Coronary artery (tissue), 2 donors: ENCODE measurements at regions not wholly inside any gene's neighbourhood (a gene's known extent, or its start where the extent isn't known, plus 50 kb on each side); places are given as distances from the start of the nearest gene placed in this dataset.
"Not testable (repeated sequence)": the region's sequence is repeated elsewhere in the genome, so short reads cannot be mapped to it uniquely, and the experiment has no call there.

ENCODE experiments used
- DNase-seq: peaks from one replicate; pipeline ENCODE4 v3.0.0-alpha.2; 2017; ENCODE audit warnings: low spot score
- H3K27ac ChIP-seq, 2 donors: fragments of 200-600 bp; sonication (generic); one replicate each; pipeline ENCODE4 v1.5.1; 2016 to 2019
- H3K4me3 ChIP-seq: fragments of 200-600 bp; sonication (generic); 2 replicates; pipeline ENCODE4 v1.5.1; 2016; ENCODE audit warnings: mild to moderate bottlenecking, moderate library complexity
- TF ChIP-seq, protein P1 (sequence below): fragments of 200-600 bp; sonication (generic); IDR thresholded peaks from one replicate; pipeline ENCODE4 v1.5.1; 2019; ENCODE audit warnings: antibody characterized with exemption

- TF ChIP-seq, protein P1, sequence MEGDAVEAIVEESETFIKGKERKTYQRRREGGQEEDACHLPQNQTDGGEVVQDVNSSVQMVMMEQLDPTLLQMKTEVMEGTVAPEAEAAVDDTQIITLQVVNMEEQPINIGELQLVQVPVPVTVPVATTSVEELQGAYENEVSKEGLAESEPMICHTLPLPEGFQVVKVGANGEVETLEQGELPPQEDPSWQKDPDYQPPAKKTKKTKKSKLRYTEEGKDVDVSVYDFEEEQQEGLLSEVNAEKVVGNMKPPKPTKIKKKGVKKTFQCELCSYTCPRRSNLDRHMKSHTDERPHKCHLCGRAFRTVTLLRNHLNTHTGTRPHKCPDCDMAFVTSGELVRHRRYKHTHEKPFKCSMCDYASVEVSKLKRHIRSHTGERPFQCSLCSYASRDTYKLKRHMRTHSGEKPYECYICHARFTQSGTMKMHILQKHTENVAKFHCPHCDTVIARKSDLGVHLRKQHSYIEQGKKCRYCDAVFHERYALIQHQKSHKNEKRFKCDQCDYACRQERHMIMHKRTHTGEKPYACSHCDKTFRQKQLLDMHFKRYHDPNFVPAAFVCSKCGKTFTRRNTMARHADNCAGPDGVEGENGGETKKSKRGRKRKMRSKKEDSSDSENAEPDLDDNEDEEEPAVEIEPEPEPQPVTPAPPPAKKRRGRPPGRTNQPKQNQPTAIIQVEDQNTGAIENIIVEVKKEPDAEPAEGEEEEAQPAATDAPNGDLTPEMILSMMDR = no peak
- H3K27ac ChIP-seq = no peak overlapping the region
- peak; percentile 68 for DNase-seq
Observed at GRCh38 chr15:66885281-66885915, 180.0 kb upstream of the SMAD3 start.

GRCh38 chr15:66886241-66886675, 179.1 kb upstream of the SMAD3 start:
- Histone ChIP-seq H3K27ac (no peak overlapping the region), H3K4me3 (no peak overlapping the region)
- TF ChIP-seq, protein P1 = no peak
- DNase-seq = peak; percentile 41

More at GRCh38 chr15:66885281-66885915, 180.0 kb upstream of the SMAD3 start:
- H3K4me3 ChIP-seq = no peak overlapping the region

DNA sequence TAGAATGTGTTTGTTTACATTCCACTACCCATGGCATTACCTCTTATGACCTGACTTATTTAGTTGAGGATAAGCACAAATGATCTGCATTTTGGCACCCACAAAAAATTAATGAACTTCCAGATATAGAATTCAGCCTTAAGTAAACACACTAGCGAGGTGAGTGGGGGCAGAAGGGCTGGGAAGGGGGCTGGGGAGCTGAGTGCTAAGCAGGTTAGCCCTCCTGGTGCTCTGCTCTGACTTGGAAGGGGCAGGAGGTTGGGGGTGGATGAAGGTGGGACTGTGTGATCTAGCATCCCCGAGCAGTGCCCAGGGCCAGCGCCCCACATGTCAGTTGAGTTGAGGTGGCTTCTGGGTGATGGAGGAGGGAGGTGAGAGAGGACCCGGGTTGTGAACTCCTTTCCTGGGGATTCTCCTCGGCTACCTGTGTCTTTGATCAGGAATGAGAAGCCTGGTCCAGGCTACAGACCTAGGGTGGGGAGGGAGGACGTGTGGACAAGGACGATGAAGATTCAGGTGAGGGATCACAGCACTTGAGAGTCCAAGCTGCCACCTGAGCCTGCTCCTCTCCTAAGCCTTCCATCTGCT, 178.6 kb upstream of the SMAD3 start:
- no peak overlapping the region for H3K4me3 ChIP-seq
- TF ChIP-seq, protein P1 = no peak
- DNase-seq = peak; percentile 63
- no peak overlapping the region for H3K27ac ChIP-seq

- H3K4me3 ChIP-seq, H3K27ac ChIP-seq, DNase-seq: not testable (repeated sequence)
Observed at GRCh38 chr15:66889298-66889697, 176.1 kb upstream of the SMAD3 start.

DNA sequence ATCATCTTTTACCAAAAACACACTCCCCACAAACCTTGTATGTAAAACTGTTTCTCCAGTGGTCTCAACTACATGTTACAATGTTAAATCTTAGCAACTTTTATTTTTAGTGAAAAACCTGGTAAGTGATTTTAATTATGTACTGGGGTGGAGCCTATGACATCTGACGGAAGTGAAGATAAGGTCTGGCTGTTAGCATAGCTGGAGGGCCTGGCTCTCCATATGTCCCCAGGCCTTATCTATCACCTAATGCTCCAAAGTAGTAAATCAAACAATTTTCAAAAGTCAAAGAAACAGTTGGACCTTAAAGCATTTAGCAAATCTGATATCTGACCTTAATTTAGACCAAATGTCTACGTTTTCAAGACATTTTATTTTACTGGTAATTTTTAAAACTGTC, 173.6 kb upstream of the SMAD3 start:
- no peak overlapping the region for H3K27ac ChIP-seq
- TF ChIP-seq, protein P1 = no peak
- no peak for DNase-seq
- H3K4me3 ChIP-seq = no peak overlapping the region

DNA sequence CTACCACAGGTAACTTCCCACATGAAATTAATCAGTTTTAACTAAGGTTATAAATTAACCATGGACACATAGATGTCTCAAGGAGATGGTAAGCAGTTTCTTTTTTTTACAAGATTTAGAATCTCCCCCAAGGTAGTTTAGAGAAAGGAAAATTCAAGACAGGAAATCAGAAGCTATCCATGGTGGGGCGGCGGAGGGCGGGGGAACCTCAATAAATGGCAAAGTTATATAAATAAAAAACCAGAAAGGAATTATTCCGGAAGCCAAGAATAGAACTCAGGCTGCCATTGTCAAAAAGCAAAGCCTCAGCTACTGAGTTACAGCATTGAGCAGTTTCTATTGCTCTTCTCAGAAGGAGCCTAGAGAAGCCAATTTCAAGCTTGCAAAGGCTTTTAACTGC, 172.1 kb upstream of the SMAD3 start:
- Histone ChIP-seq H3K4me3 (no peak overlapping the region), H3K27ac (no peak overlapping the region)
- DNase-seq = peak; percentile 16
- TF ChIP-seq, protein P1 = no peak

DNA sequence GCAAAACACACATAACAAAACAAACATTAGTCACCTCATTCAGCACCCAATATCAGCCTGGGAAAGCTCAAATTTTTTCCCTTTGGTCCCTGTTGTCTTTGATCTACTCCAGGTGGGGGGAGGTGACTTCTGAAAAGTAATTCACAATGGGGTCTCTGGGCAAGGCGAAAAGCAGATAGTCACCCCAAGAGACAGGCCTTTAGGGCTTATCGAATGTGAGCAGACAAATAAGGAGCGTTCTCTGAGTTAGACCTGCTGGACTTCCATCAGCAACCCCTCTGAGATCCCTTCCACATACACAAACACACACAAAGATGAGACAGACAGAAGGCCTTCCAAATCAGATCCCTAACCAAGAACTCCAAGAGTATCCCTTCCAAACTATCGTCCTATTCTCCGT, 171.0 kb upstream of the SMAD3 start:
- TF ChIP-seq, protein P1 = no peak
- peak; percentile 16 for DNase-seq
- no peak overlapping the region for H3K27ac ChIP-seq
- H3K4me3 ChIP-seq = no peak overlapping the region
